Naive B cell (primary cell): ENCODE measurements at regions not wholly inside any gene's neighbourhood (a gene's known extent, or its start where the extent isn't known, plus 50 kb on each side); places are given as distances from the start of the nearest gene placed in this dataset.
"Not testable (repeated sequence)": the region's sequence is repeated elsewhere in the genome, so short reads cannot be mapped to it uniquely, and the experiment has no call there.

Experiments
- ATAC-seq, 2 donors: fragments of 150-1000 bp; cut with Tn5 transposase; 2 replicates each; pipeline ENCODE4 v1.10.0; 2021; ENCODE audit warnings: low read depth in 2 of 2, mild to moderate bottlenecking in 2 of 2, moderate library complexity in 2 of 2
- DNase-seq: peaks from one replicate; pipeline ENCODE4 v3.0.0; 2022
- H3K27ac Mint-ChIP-seq, 6 donors: one replicate each; pipeline ENCODE4 v1.8.0; 2020 to 2022; ENCODE audit warnings: mild to moderate bottlenecking in 6 of 6, mixed read lengths in 6 of 6, moderate library complexity in 5 of 6, inconsistent platforms in 2 of 6
- H3K27me3 Mint-ChIP-seq, 3 donors: one replicate each; pipeline ENCODE4 v1.8.0; 2021 to 2022; ENCODE audit warnings: mixed read lengths in 3 of 3, mild to moderate bottlenecking in 1 of 3
- H3K36me3 Mint-ChIP-seq, 2 donors: one replicate each; pipeline ENCODE4 v1.8.0; 2020 to 2022; ENCODE audit warnings: mixed read lengths in 2 of 2, inconsistent platforms in 1 of 2, mild to moderate bottlenecking in 1 of 2
- H3K4me1 Mint-ChIP-seq, 3 donors: one replicate each; pipeline ENCODE4 v1.8.0; 2020 to 2022; ENCODE audit warnings: mixed read lengths in 3 of 3, inconsistent platforms in 1 of 3, mild to moderate bottlenecking in 1 of 3, moderate library complexity in 1 of 3
- H3K4me3 Mint-ChIP-seq, 8 donors: one replicate each; pipeline ENCODE4 v1.8.0; 2020 to 2022; ENCODE audit warnings: mild to moderate bottlenecking in 8 of 8, mixed read lengths in 8 of 8, moderate library complexity in 8 of 8, inconsistent platforms in 2 of 8
- H3K9me3 Mint-ChIP-seq, 7 donors: one replicate each; pipeline ENCODE4 v1.8.0; 2020 to 2022; ENCODE audit warnings: mixed read lengths in 7 of 7, mild to moderate bottlenecking in 5 of 7, inconsistent platforms in 2 of 7, moderate library complexity in 1 of 7

- no peak for DNase-seq
- Mint-ChIP-seq H3K27ac (no peak overlapping the region), H3K27me3 (peaks cover 0 to 3% (median 0%) of the 10 kb centered on the region in 3 donors)
Measured at GRCh38 chr6:139520321-139520768, 145.9 kb upstream of the CITED2 start.

GRCh38 chr6:139519571-139520031 is 145.2 kb upstream of the CITED2 start:
- Mint-ChIP-seq H3K27me3 (peaks cover 0 to 3% (median 0%) of the 10 kb centered on the region in 3 donors), H3K9me3 (peaks cover 0 to 3% (median 0%) of the 10 kb centered on the region in 7 donors), H3K27ac (no peak overlapping the region), H3K4me1 (no peaks in the 10 kb centered on the region), H3K4me3 (no peak overlapping the region), H3K36me3 (no peaks in the 10 kb centered on the region)
- DNase-seq (no peak), ATAC-seq (no peak)

More at GRCh38 chr6:139520321-139520768, 145.9 kb upstream of the CITED2 start:
- no peak for ATAC-seq
- Mint-ChIP-seq H3K36me3 (no peaks in the 10 kb centered on the region), H3K4me3 (no peak overlapping the region), H3K4me1 (no peaks in the 10 kb centered on the region), H3K9me3 (peaks cover 0 to 3% (median 0%) of the 10 kb centered on the region in 7 donors)

DNA sequence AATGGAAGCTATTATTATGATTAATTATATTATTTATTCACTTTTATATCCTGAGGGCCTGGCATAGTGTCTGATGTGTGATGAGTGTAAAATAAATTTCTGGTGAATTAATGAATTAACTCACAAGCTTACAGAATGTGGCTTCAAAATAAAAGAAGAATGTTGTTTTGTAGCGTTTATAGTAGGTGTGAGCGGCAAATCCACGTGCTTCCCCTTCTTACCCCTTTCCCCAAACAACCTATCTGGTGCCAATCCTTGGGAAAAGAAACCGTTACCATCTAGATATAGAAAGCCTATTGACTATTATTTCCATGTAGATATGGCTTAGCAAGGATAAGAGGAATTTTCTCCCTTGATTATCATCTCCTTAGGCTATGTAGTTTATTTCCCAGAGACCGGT is 144.6 kb upstream of the CITED2 start:
- H3K4me1 Mint-ChIP-seq = no peaks in the 10 kb centered on the region
- ATAC-seq (no peak), DNase-seq (no peak)
- H3K27me3 Mint-ChIP-seq = peaks cover 0 to 3% (median 0%) of the 10 kb centered on the region in 3 donors
- no peaks in the 10 kb centered on the region for H3K36me3 Mint-ChIP-seq
- H3K9me3 Mint-ChIP-seq = peaks cover 0 to 3% (median 0%) of the 10 kb centered on the region in 7 donors
- H3K4me3 Mint-ChIP-seq = no peak overlapping the region
- no peak overlapping the region for H3K27ac Mint-ChIP-seq

GRCh38 chr6:139518556-139519091 is 144.2 kb upstream of the CITED2 start:
- Mint-ChIP-seq H3K4me1 (no peaks in the 10 kb centered on the region), H3K36me3 (no peaks in the 10 kb centered on the region), H3K4me3 (no peak overlapping the region), H3K27me3 (peaks cover 0 to 3% (median 0%) of the 10 kb centered on the region in 3 donors), H3K27ac (no peak overlapping the region), H3K9me3 (peaks cover 0 to 3% (median 0%) of the 10 kb centered on the region in 7 donors)
- DNase-seq (no peak), ATAC-seq (no peak)

- not testable (repeated sequence) for H3K9me3 Mint-ChIP-seq, H3K27me3 Mint-ChIP-seq, H3K4me1 Mint-ChIP-seq, H3K27ac Mint-ChIP-seq, H3K4me3 Mint-ChIP-seq, DNase-seq, H3K36me3 Mint-ChIP-seq, ATAC-seq
Measured at GRCh38 chr6:139517998-139518555, 143.6 kb upstream of the CITED2 start.

GRCh38 chr6:139515511-139515910 is 141.1 kb upstream of the CITED2 start:
- Mint-ChIP-seq H3K27me3 (no peaks in the 10 kb centered on the region), H3K36me3 (no peaks in the 10 kb centered on the region), H3K9me3 (peaks cover 0 to 3% (median 0%) of the 10 kb centered on the region in 7 donors), H3K4me1 (no peaks in the 10 kb centered on the region), H3K4me3 (no peak overlapping the region), H3K27ac (no peak overlapping the region)
- no peak for DNase-seq
- ATAC-seq = no peak

DNA sequence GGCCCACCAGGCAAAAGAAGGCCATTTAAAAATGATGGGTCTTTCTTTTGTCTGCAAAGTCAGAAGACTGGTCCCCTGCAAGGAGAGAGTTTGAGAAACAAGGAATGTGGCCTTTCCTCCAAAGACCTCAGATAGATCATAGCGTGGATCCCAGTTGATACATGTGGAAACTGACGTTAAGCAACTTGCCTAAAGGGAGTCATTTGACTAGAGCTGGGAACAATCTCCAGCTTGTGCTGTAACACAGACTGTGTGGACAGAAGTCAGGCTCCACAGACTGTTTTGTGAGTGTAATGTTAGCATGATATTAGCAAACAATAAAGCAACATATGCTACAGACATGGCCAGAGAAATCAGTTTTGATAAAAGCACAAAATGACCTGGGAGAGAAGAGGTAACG is 140.4 kb upstream of the CITED2 start:
- no peaks in the 10 kb centered on the region for H3K4me1 Mint-ChIP-seq
- H3K4me3 Mint-ChIP-seq = no peak overlapping the region
- no peaks in the 10 kb centered on the region for H3K36me3 Mint-ChIP-seq
- H3K9me3 Mint-ChIP-seq = peaks cover 0 to 3% (median 0%) of the 10 kb centered on the region in 7 donors
- no peaks in the 10 kb centered on the region for H3K27me3 Mint-ChIP-seq
- no peak for DNase-seq
- no peak for ATAC-seq
- H3K27ac Mint-ChIP-seq = no peak overlapping the region

- Mint-ChIP-seq H3K36me3 (no peaks in the 10 kb centered on the region), H3K9me3 (no peaks in the 10 kb centered on the region), H3K4me3 (no peak overlapping the region), H3K4me1 (no peaks in the 10 kb centered on the region), H3K27me3 (no peaks in the 10 kb centered on the region), H3K27ac (no peak overlapping the region)
- no peak for ATAC-seq
- DNase-seq = no peak
Measured at GRCh38 chr6:139510040-139510790, 135.8 kb upstream of the CITED2 start.

- ATAC-seq (no peak), DNase-seq (no peak)
- H3K36me3 Mint-ChIP-seq = no peaks in the 10 kb centered on the region
Measured at GRCh38 chr6:139509167-139509566, 134.7 kb upstream of the CITED2 start.

GRCh38 chr6:139508576-139508975 is 134.1 kb upstream of the CITED2 start:
- no peak for ATAC-seq
- no peaks in the 10 kb centered on the region for H3K27me3 Mint-ChIP-seq

More at GRCh38 chr6:139509167-139509566, 134.7 kb upstream of the CITED2 start:
- H3K4me3 Mint-ChIP-seq = no peak overlapping the region
- H3K27ac Mint-ChIP-seq = no peak overlapping the region
- no peaks in the 10 kb centered on the region for H3K9me3 Mint-ChIP-seq
- H3K4me1 Mint-ChIP-seq = no peaks in the 10 kb centered on the region
- H3K27me3 Mint-ChIP-seq = no peaks in the 10 kb centered on the region

DNA sequence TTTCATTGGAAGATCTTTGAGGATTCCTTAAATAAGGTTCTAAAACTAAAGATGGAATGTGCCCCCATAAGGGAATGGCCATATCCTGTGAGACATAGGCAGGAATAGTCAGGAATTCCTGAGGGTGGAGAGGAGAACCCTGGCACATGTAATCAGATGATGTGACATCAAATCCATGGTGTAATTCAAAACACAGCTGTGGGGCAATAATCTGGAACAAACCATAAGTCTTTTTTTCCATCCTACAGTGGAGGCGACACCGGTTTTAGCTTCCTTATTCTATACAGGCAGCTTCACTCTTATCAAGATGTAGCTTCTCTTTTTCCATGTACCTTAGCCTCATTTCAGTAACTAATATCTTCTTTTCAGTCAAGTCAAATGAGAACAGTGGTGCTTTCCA is 133.6 kb upstream of the CITED2 start:
- no peaks in the 10 kb centered on the region for H3K36me3 Mint-ChIP-seq
- H3K4me1 Mint-ChIP-seq = no peaks in the 10 kb centered on the region
- H3K27me3 Mint-ChIP-seq = no peaks in the 10 kb centered on the region
- H3K27ac Mint-ChIP-seq = no peak overlapping the region
- no peaks in the 10 kb centered on the region for H3K9me3 Mint-ChIP-seq
- DNase-seq = no peak
- no peak for ATAC-seq
- no peak overlapping the region for H3K4me3 Mint-ChIP-seq

More at GRCh38 chr6:139508576-139508975, 134.1 kb upstream of the CITED2 start:
- H3K4me3 Mint-ChIP-seq = no peak overlapping the region
- no peaks in the 10 kb centered on the region for H3K9me3 Mint-ChIP-seq
- no peak overlapping the region for H3K27ac Mint-ChIP-seq
- DNase-seq = no peak
- no peaks in the 10 kb centered on the region for H3K4me1 Mint-ChIP-seq
- H3K36me3 Mint-ChIP-seq = no peaks in the 10 kb centered on the region

DNA sequence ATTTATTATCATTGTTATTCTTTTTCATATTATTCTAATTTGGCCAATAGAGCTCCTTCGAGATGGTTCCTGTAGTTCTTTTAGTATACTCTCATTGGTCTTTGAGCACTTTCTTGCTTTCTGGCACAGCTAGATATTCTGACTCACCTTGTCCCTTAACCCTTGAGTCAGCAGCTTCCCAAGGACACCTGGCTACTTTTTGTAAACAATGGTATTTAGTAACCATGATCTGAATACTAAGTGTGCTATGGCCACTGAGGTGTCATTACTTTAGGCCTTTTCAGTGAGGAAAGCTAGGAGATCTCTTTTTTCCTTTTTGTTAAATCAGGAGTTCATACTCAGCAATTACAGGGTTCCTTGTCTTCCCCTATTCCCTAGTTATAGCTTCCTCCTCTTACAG is 126.5 kb upstream of the CITED2 start:
- Mint-ChIP-seq H3K9me3 (no peaks in the 10 kb centered on the region), H3K36me3 (no peaks in the 10 kb centered on the region), H3K4me3 (no peak overlapping the region), H3K4me1 (no peaks in the 10 kb centered on the region), H3K27me3 (no peaks in the 10 kb centered on the region), H3K27ac (no peak overlapping the region)
- ATAC-seq = no peak
- DNase-seq = no peak

DNA sequence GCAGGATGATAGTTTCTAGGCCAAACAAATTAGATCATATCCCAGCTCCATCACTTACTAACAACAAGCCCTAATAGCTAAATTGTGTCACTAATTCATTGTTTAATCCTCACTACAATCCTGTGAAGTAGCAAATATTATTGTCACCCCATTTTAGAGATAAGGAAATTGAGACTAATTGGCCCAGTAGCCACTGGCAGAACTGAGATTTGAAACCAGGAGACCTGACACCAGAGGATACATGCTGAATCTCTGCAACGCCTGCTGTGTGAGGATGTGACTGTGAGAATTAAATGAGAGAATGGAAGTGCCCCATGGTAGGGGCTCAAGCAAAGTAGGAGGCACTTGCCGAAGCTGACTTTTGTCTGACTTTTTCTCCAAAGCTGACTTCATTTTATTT is 124.3 kb upstream of the CITED2 start:
- DNase-seq (no peak), ATAC-seq (no peak)
- Mint-ChIP-seq H3K9me3 (peaks cover 0 to 2% (median 0%) of the 10 kb centered on the region in 7 donors), H3K36me3 (no peaks in the 10 kb centered on the region), H3K4me3 (no peak overlapping the region), H3K4me1 (no peaks in the 10 kb centered on the region), H3K27me3 (no peaks in the 10 kb centered on the region), H3K27ac (no peak overlapping the region)

GRCh38 chr6:139497345-139497961 is 123.0 kb upstream of the CITED2 start:
- Mint-ChIP-seq H3K36me3 (no peaks in the 10 kb centered on the region), H3K4me1 (no peaks in the 10 kb centered on the region), H3K9me3 (peaks cover 0 to 2% (median 0%) of the 10 kb centered on the region in 7 donors), H3K4me3 (no peak overlapping the region), H3K27me3 (no peaks in the 10 kb centered on the region), H3K27ac (no peak overlapping the region)
- ATAC-seq = no peak
- DNase-seq = no peak
